ENCODE measurements at regions not wholly inside any gene's neighbourhood (a gene's known extent, or its start where the extent isn't known, plus 50 kb on each side); places are given as distances from the start of the nearest gene placed in this dataset.

DNA sequence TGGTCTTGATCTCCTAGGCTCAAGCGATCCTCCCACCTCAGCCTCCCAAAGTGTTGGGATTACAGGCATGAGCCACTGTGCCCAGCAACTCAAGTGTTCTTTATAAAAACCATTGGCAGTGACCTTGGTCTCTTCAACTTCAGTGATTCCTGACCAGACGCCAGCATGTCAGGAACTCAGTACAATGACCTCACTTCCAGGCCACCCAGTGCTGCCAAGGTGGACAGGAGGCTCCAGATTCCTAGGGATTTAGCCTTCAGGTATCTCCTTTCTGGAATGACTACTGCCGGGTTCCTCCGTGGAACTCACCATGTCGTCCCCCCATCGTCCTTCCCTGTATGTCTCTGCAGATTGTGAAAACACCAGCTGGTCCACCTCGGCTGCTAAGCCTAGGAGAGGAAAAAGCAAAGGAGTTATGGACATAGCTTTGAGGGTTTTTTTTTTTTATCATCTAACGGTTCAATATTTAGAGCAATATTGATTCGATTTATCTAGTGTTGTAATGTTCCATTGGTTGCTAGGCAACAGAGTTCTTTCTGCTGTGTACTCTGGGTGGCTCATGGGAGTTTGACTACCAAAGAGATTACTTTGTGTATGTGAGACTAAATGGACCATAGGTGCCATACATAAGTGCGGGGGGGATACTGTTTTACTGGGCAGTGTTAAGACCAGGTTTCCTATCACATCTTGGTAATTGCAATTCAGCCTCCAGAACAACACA is 425.8 kb upstream of the AUTS2 start:
- intact Hi-C loops (cut with micrococcal nuclease): no loop called here
- Mint-ChIP-seq H3K4me3 (no peak overlapping the region), H3K36me3 (ENCODE audit: low read depth) (no peaks in the 10 kb centered on the region), H3K4me1 (ENCODE audit: low read depth) (no peaks in the 10 kb centered on the region), H3K27ac (no peak overlapping the region), H3K9me3 (no peaks in the 10 kb centered on the region), H3K27me3 (ENCODE audit: low read depth) (no peaks in the 10 kb centered on the region)
- CTCF ChIA-PET: interaction anchor here (0.6 kb wide), 1 partner anchor 90 kb away, joined by 5 read pairs; no protein-coding TSS in a partner anchor
- DNase-seq: no peak

DNA sequence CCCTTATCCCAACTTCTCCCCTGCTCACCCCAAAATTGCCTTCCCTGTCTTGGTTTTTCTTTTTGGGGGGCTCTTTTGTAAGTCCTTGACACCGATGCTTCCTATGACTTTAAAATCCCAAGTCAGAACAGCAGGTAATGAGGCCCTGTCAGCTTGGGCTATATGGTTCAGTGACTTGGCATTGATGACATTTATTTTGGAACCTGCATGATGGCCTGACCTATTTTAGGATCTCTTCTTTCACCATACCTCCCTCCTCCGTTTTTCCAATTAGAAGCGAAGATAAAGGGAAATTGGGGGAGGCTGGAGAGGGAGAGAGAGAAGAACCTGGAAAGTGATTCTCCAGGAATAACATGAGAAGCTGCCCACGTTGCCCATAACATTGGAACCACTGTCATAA is 424.9 kb upstream of the AUTS2 start:
- Mint-ChIP-seq H3K27ac (no peak overlapping the region), H3K9me3 (peaks cover under 1% of the 10 kb centered on the region), H3K36me3 (ENCODE audit: low read depth) (no peaks in the 10 kb centered on the region), H3K4me1 (ENCODE audit: low read depth) (no peaks in the 10 kb centered on the region), H3K27me3 (ENCODE audit: low read depth) (no peaks in the 10 kb centered on the region), H3K4me3 (no peak overlapping the region)
- intact Hi-C loops (cut with micrococcal nuclease): no loop called here
- DNase-seq: no peak
- CTCF ChIA-PET: no interaction called here

GRCh38 chr7:69173846-69174245 is 424.4 kb upstream of the AUTS2 start:
- intact Hi-C loops (cut with micrococcal nuclease): no loop called here
- DNase-seq: no peak
- no peak overlapping the region for H3K4me3 Mint-ChIP-seq
- peaks cover 2% of the 10 kb centered on the region for H3K9me3 Mint-ChIP-seq
- CTCF ChIA-PET: no interaction called here
- H3K4me1 Mint-ChIP-seq (ENCODE audit: low read depth): no peaks in the 10 kb centered on the region
- no peak overlapping the region for H3K27ac Mint-ChIP-seq
- H3K27me3 Mint-ChIP-seq (ENCODE audit: low read depth): no peaks in the 10 kb centered on the region
- no peaks in the 10 kb centered on the region for H3K36me3 Mint-ChIP-seq (ENCODE audit: low read depth)

GRCh38 chr7:69176841-69177240 is 421.4 kb upstream of the AUTS2 start:
- peaks cover 2% of the 10 kb centered on the region for H3K9me3 Mint-ChIP-seq
- no peaks in the 10 kb centered on the region for H3K36me3 Mint-ChIP-seq (ENCODE audit: low read depth)
- no peaks in the 10 kb centered on the region for H3K27me3 Mint-ChIP-seq (ENCODE audit: low read depth)
- H3K4me1 Mint-ChIP-seq (ENCODE audit: low read depth): no peaks in the 10 kb centered on the region
- no peak overlapping the region for H3K27ac Mint-ChIP-seq
- intact Hi-C loops (cut with micrococcal nuclease): no loop called here
- no peak for DNase-seq
- CTCF ChIA-PET: no interaction called here
- H3K4me3 Mint-ChIP-seq: no peak overlapping the region

- H3K4me3 Mint-ChIP-seq: no peak overlapping the region
- CTCF ChIA-PET: no interaction called here
- no peak overlapping the region for H3K27ac Mint-ChIP-seq
- no peaks in the 10 kb centered on the region for H3K36me3 Mint-ChIP-seq (ENCODE audit: low read depth)
- no peak for DNase-seq
- peaks cover 3% of the 10 kb centered on the region for H3K9me3 Mint-ChIP-seq
- intact Hi-C loops (cut with micrococcal nuclease): no loop called here
- H3K27me3 Mint-ChIP-seq (ENCODE audit: low read depth): no peaks in the 10 kb centered on the region
- peaks cover 1% of the 10 kb centered on the region for H3K4me1 Mint-ChIP-seq (ENCODE audit: low read depth)
Measured at GRCh38 chr7:69177461-69177861, 420.8 kb upstream of the AUTS2 start.

GRCh38 chr7:69177941-69178494 is 420.3 kb upstream of the AUTS2 start:
- intact Hi-C loops (cut with micrococcal nuclease): no loop called here
- DNase-seq: no peak
- no peaks in the 10 kb centered on the region for H3K36me3 Mint-ChIP-seq (ENCODE audit: low read depth)
- peaks cover 6% of the 10 kb centered on the region for H3K9me3 Mint-ChIP-seq
- no peak overlapping the region for H3K4me3 Mint-ChIP-seq
- no peak overlapping the region for H3K27ac Mint-ChIP-seq
- peaks cover 6% of the 10 kb centered on the region for H3K4me1 Mint-ChIP-seq (ENCODE audit: low read depth)
- H3K27me3 Mint-ChIP-seq (ENCODE audit: low read depth): no peaks in the 10 kb centered on the region
- CTCF ChIA-PET: no interaction called here

DNA sequence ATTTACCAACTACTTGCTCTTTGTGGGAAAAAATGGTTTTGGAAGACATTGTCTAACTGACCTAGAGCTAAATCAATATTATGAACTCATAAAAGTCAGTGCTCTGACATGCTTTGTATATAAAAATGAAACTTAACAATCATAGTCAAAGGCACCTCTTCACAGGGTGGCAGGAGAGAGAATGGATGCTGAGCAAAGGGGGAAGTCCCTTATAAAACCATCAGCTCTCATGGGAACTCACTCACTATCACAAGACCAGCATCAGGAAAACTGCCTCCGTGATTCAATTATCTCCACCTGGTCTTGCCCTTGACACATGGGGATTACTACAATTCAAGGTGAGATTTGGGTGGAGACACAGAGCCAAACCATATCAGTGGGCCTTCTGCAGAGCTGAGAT is 417.6 kb upstream of the AUTS2 start:
- DNase-seq: no peak
- Mint-ChIP-seq H3K27ac (no peak overlapping the region), H3K4me1 (ENCODE audit: low read depth) (peaks cover 11% of the 10 kb centered on the region), H3K4me3 (no peak overlapping the region), H3K9me3 (peaks cover 6% of the 10 kb centered on the region), H3K36me3 (ENCODE audit: low read depth) (peaks cover 2% of the 10 kb centered on the region), H3K27me3 (ENCODE audit: low read depth) (no peaks in the 10 kb centered on the region)
- intact Hi-C loops (cut with micrococcal nuclease): no loop called here
- CTCF ChIA-PET: no interaction called here

DNA sequence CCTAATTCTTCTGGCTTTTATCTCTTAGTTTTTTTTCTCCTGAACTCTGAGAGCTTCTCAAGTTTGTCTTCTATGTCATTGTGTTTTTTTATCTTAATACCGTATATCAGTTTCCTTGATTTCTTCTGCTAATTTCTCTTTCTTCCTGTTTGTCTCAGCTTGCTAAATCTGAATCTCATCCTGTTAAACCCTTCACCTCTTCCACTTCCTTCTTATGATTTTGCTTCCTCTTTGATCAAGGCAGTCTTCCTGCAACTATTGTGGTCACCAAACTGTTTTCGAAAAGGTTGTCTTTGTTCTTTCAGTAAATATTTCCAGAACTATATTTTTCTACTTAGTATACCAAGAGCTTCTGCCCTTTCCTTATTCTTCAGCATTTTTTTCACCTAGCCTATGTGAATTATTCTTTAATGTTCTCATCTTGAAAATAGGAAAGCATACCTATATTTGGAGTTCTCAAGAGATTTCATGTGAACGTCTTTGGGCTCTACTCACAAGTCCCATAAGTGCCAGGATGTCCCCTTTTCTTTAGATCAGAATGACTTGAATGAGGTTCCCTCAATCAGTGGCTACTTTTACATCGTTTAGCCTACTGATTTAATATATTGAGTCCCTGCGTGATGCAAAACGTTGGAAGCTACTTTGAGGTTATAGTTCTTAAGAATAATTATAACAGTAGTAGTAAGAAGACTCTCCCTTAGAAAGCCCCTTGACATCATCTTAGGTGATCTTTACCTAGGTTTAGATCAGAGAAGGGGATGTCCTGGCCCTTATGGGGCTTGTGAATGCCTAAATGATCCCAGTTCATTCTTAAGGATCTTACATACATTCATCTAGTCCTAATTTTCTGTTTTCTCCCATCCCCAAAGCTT is 415.4 kb upstream of the AUTS2 start:
- Mint-ChIP-seq H3K27me3 (ENCODE audit: low read depth) (no peaks in the 10 kb centered on the region), H3K36me3 (ENCODE audit: low read depth) (peaks cover 2% of the 10 kb centered on the region), H3K27ac (no peak overlapping the region), H3K4me1 (ENCODE audit: low read depth) (peaks cover 11% of the 10 kb centered on the region), H3K9me3 (peaks cover 13% of the 10 kb centered on the region), H3K4me3 (no peak overlapping the region)
- DNase-seq: no peak
- intact Hi-C loops (cut with micrococcal nuclease): no loop called here
- CTCF ChIA-PET: no interaction called here

GRCh38 chr7:69184339-69184738 is 413.9 kb upstream of the AUTS2 start:
- DNase-seq: no peak
- Mint-ChIP-seq H3K27ac (no peak overlapping the region), H3K4me1 (ENCODE audit: low read depth) (peaks cover 11% of the 10 kb centered on the region), H3K36me3 (ENCODE audit: low read depth) (peaks cover 2% of the 10 kb centered on the region), H3K27me3 (ENCODE audit: low read depth) (no peaks in the 10 kb centered on the region), H3K4me3 (no peak overlapping the region), H3K9me3 (peaks cover 11% of the 10 kb centered on the region)
- intact Hi-C loops (cut with micrococcal nuclease): no loop called here
- CTCF ChIA-PET: no interaction called here

- CTCF ChIA-PET: no interaction called here
- peaks cover 11% of the 10 kb centered on the region for H3K4me1 Mint-ChIP-seq (ENCODE audit: low read depth)
Measured at GRCh38 chr7:69185170-69185569, 413.1 kb upstream of the AUTS2 start.

DNA sequence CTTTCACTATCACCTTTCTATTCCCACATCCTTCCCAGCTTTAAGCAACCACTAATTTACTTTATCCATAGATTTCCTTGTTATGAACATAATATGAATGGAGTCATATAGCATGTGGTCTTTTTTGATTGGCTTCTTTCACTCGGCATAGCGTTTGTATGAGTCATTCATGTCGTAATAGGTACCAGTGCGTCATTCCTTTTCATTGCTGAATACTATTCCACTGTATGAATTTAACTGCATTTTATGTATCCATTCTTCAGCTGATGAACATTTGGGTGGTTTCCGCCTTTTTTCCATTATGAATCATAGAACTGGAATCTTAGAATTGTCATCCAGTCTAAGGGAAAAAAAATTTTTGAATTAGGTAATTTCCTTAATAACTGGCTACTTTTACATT is 411.3 kb upstream of the AUTS2 start:
- Mint-ChIP-seq H3K9me3 (peaks cover 11% of the 10 kb centered on the region), H3K36me3 (ENCODE audit: low read depth) (peaks cover 2% of the 10 kb centered on the region), H3K27me3 (ENCODE audit: low read depth) (no peaks in the 10 kb centered on the region), H3K4me3 (no peak overlapping the region), H3K4me1 (ENCODE audit: low read depth) (peaks cover 11% of the 10 kb centered on the region), H3K27ac (no peak overlapping the region)
- no peak for DNase-seq
- intact Hi-C loops (cut with micrococcal nuclease): no loop called here
- CTCF ChIA-PET: no interaction called here

More at GRCh38 chr7:69185170-69185569, 413.1 kb upstream of the AUTS2 start:
- intact Hi-C loops (cut with micrococcal nuclease): no loop called here
- Mint-ChIP-seq H3K36me3 (ENCODE audit: low read depth) (peaks cover 2% of the 10 kb centered on the region), H3K27ac (no peak overlapping the region), H3K9me3 (peaks cover 11% of the 10 kb centered on the region), H3K4me3 (no peak overlapping the region), H3K27me3 (ENCODE audit: low read depth) (no peaks in the 10 kb centered on the region)
- no peak for DNase-seq

GRCh38 chr7:69187824-69188333 is 410.4 kb upstream of the AUTS2 start:
- intact Hi-C loops (cut with micrococcal nuclease): no loop called here
- no peaks in the 10 kb centered on the region for H3K27me3 Mint-ChIP-seq (ENCODE audit: low read depth)
- no peak overlapping the region for H3K27ac Mint-ChIP-seq
- no peak for DNase-seq
- peaks cover 2% of the 10 kb centered on the region for H3K36me3 Mint-ChIP-seq (ENCODE audit: low read depth)
- peaks cover 5% of the 10 kb centered on the region for H3K4me1 Mint-ChIP-seq (ENCODE audit: low read depth)
- no peak overlapping the region for H3K4me3 Mint-ChIP-seq
- peaks cover 7% of the 10 kb centered on the region for H3K9me3 Mint-ChIP-seq
- CTCF ChIA-PET: no interaction called here

Data from activated naive CD4-positive, alpha-beta T cell treated with anti-CD3 and anti-CD28 coated beads for 36 hours (primary cell).